Calu3 (cell line): ENCODE measurements at regions not wholly inside any gene's neighbourhood (a gene's known extent, or its start where the extent isn't known, plus 50 kb on each side); places are given as distances from the start of the nearest gene placed in this dataset.
"Not testable (repeated sequence)": the region's sequence is repeated elsewhere in the genome, so short reads cannot be mapped to it uniquely, and the experiment has no call there.

Experiments
- BruUV-seq: library from RNA; stranded (reverse); fragments of 400-500 nt; replicated peaks from 2 replicates; lab custom pipeline; 2021; lab: Mats Ljungman, UMichigan
- CTCF ChIA-PET: fragments of 300-600 bp; sonication (Branson Sonifier 250); formaldehyde crosslinking; loops from one replicate; lab custom pipeline; 2022; ENCODE audit warnings: antibody characterized with exemption; lab: Charles Lee
- DNase-seq: peaks from one replicate; pipeline ENCODE4 v3.0.0; 2022
- H3K27ac Mint-ChIP-seq: one replicate; pipeline ENCODE4 v1.8.0; 2022; ENCODE audit warnings: mixed read lengths; ENCODE audit not compliant: unreplicated experiment
- H3K27me3 Mint-ChIP-seq: one replicate; pipeline ENCODE4 v1.8.0; 2022; ENCODE audit warnings: mixed read lengths; ENCODE audit not compliant: unreplicated experiment
- H3K36me3 Mint-ChIP-seq: one replicate; pipeline ENCODE4 v1.8.0; 2022; ENCODE audit warnings: mild to moderate bottlenecking, moderate library complexity, mixed read lengths; ENCODE audit not compliant: insufficient read depth, unreplicated experiment
- H3K4me1 Mint-ChIP-seq: one replicate; pipeline ENCODE4 v1.8.0; 2022; ENCODE audit warnings: mild to moderate bottlenecking, low read depth, mixed read lengths; ENCODE audit not compliant: unreplicated experiment
- H3K4me3 Mint-ChIP-seq: one replicate; pipeline ENCODE4 v1.8.0; 2022; ENCODE audit warnings: mild to moderate bottlenecking, low read depth, moderate library complexity, mixed read lengths; ENCODE audit not compliant: unreplicated experiment
- H3K9me3 Mint-ChIP-seq: one replicate; pipeline ENCODE4 v1.8.0; 2022; ENCODE audit warnings: low read depth, mixed read lengths; ENCODE audit not compliant: unreplicated experiment
- CTCF ChIP-seq: fragments of 200-600 bp; IDR thresholded peaks from one replicate; pipeline ENCODE4 v1.8.0; 2022; ENCODE audit warnings: antibody characterized with exemption; ENCODE audit not compliant: unreplicated experiment
- intact Hi-C: fragments of 100-400 bp; cut with micrococcal nuclease; formaldehyde crosslinking; loops from one replicate; pipeline ENCODE4 v1.10.0; 2022; ENCODE audit not compliant: unreplicated experiment

GRCh38 chr7:65812281-65812680, 60.6 kb upstream of the VKORC1L1 start:
- BruUV-seq = no TSS peak
- no peak overlapping the region for H3K27ac Mint-ChIP-seq
- no peak overlapping the region for H3K4me3 Mint-ChIP-seq
- H3K36me3 Mint-ChIP-seq = no peaks in the 10 kb centered on the region
- intact Hi-C loops = no loop called here
- H3K9me3 Mint-ChIP-seq = no peaks in the 10 kb centered on the region
- no peak for TF ChIP-seq CTCF
- DNase-seq = no peak
- H3K27me3 Mint-ChIP-seq = no peaks in the 10 kb centered on the region
- CTCF ChIA-PET = no interaction called here
- H3K4me1 Mint-ChIP-seq = no peaks in the 10 kb centered on the region

GRCh38 chr7:65814556-65815167, 58.2 kb upstream of the VKORC1L1 start:
- H3K9me3 Mint-ChIP-seq, BruUV-seq, DNase-seq, intact Hi-C loops, H3K27ac Mint-ChIP-seq, H3K36me3 Mint-ChIP-seq, H3K4me3 Mint-ChIP-seq, H3K27me3 Mint-ChIP-seq, CTCF ChIA-PET, H3K4me1 Mint-ChIP-seq: not testable (repeated sequence)

GRCh38 chr7:65820287-65820950, 52.5 kb upstream of the VKORC1L1 start:
- no peaks in the 10 kb centered on the region for H3K4me1 Mint-ChIP-seq
- BruUV-seq = no TSS peak
- intact Hi-C loops = no loop called here
- DNase-seq = no peak
- no peaks in the 10 kb centered on the region for H3K27me3 Mint-ChIP-seq
- no peak overlapping the region for H3K4me3 Mint-ChIP-seq
- H3K36me3 Mint-ChIP-seq = no peaks in the 10 kb centered on the region
- TF ChIP-seq CTCF = no peak
- CTCF ChIA-PET = no interaction called here
- H3K9me3 Mint-ChIP-seq = no peaks in the 10 kb centered on the region
- H3K27ac Mint-ChIP-seq = no peak overlapping the region
